GM18951 (cell line): ENCODE measurements at regions not wholly inside any gene's neighbourhood (a gene's known extent, or its start where the extent isn't known, plus 50 kb on each side); places are given as distances from the start of the nearest gene placed in this dataset.
"Not testable (repeated sequence)": the region's sequence is repeated elsewhere in the genome, so short reads cannot be mapped to it uniquely, and the experiment has no call there.

Experiments
- POLR2A ChIP-seq: IDR thresholded peaks from 4 replicates; pipeline ENCODE4 v1.6.1; 2011; ENCODE audit warnings: mild to moderate bottlenecking; ENCODE audit not compliant: insufficient read length, insufficient read depth; ENCODE audit errors: extremely low read depth
- in situ Hi-C: fragments of 300-500 bp; cut with MboI; formaldehyde crosslinking; loops from one replicate; pipeline ENCODE4 v1.12.0; 2022; ENCODE audit warnings: low sequenced_read_pairs, mixed read lengths, inconsistent platforms; ENCODE audit not compliant: unreplicated experiment

DNA sequence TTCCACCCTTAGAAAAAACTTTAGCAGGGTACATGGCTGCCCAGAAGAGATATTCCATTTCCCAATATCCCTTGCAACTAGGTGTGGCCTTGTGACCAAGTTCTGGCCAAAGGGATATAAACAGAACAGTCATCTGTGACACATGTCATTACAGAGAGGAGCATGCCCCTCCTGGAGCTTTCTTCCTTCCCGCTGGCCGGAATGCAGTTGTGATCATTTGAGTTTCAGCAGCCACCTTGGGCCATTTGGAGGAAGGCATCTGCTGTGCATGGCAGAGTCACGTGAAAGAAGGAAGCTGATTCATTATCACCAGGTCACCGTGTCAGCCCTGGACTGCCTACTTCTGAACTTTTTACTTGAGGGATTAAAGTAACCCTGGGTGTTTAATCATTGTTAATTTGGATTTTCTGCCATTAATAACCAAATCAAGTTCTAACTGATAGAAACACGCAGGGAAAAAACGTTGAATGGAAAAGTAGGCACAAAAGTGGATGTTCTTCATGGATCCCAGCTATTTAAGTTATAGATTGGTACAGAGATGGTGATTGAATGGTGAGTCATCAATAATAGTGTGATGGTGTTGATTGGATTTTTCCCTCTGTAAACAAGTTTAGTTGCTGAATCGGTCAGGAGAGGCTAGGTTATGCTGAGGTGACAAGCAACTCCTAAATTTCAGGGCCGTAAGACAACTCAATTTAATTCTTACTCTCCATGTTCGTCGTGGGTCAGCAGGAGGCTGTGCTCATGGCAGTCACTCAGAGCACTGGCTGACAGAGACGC is 80.7 kb upstream of the CCDC167 start:
- TF ChIP-seq POLR2A: no peak
- in situ Hi-C loops: no loop called here

DNA sequence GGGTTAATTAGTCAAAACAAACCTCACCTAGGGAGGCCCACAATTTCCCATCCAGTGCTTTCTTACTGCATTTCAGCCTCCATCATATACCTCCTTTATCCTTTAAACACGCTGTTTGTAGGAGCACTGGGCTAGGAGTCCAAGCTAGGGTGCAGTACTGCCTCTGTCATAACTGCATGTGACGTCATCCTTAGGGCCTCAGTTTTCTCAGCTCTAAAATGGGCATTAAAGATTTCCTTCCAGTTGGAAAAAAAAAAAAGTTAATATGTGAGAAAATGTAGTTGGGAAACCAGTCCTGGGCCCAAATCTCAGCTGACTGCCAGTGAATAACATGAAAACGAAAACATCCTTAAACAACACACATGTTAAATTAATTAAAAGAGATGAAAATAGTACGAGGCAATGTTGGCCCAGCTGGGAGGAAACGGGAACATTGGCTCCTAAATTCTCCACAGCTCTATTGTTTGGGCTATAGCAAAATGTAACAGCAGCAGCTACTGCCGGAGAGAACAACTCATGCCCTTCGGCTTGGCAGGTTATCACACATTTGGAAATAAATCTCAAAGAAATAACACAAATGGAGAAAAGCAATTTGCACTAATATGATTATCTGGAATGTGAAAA is 79.9 kb upstream of the CCDC167 start:
- in situ Hi-C loops: no loop called here

DNA sequence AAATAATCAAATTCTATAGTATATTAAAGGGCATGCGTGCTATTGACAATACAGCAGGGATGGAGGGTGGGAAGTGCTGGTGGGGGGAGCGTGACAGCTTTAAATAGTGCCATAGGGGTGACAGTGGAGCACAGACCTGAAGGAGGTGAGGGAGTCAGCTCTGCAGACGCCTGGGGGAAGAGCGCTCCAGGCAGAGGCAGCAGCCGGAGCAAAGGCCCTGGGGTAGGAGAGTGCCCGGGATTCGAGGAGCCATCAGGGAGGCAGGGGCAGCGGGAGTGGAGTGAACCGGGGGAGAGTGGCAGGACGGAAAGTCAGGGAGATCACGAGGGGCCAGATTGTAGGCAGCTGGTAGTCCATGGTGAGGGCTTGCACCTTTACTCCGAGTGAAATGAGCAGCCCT is 78.4 kb upstream of the CCDC167 start:
- TF ChIP-seq POLR2A: no peak
- in situ Hi-C loops: no loop called here

More for the DNA sequence above, 79.9 kb upstream of the CCDC167 start:
- TF ChIP-seq POLR2A: no peak

DNA sequence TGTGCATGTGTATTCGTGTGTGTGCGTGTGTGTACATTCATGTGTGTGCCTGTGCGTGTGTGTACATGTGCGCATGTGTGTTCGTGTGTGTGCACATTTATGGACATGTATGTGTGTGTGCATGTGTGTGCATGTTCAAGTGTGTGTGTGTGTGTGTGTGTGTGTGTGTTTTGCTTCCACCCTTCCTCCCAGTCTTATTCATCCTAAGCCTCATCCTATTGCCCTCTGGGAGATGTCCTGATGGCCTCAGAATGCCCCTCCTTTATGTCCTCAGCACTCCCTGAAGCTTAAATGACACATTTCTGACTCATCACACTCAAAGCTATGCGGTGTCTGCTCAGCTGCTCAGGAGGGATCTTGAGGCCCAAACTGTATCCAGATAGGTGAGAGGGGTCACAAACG is 76.6 kb upstream of the CCDC167 start:
- in situ Hi-C loops: no loop called here
- TF ChIP-seq POLR2A: no peak

DNA sequence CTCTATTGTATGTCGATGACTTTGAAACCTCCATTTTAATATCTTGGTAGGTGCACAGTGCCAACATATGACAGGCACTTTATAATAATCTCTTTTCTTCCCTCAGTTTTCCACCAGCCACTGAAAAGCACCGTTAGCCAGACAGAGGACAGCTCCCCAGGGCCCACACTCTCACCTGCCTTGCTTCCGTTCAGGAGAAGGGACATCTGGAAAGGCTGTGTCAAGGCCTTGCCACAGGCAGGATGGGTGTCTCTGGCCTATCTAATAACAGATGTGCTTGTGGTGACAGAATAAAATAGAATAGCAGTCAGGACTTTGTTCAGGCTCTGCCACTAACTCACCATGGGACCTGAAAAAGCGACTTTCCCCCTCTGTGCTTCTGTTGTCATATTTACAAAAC is 75.5 kb upstream of the CCDC167 start:
- in situ Hi-C loops: no loop called here
- TF ChIP-seq POLR2A: no peak

DNA sequence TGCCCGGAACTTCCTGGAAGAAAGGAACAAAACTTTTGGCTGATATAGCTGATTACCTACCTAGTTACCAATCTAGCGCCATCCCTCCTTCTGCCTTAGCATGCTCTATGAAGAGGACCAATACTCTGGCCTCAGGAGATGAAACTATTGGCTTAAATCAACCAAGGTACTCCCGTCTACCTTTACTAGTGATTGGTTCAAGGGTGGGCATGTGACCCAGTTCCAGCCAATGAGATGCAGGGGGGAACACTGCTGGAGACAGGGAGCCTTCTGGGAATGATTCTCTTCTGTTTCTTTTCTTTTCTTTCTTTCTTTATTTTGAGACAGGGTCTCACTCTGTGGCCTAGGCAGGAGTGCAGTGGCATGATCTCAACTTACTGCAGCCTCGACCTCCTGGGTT is 72.6 kb upstream of the CCDC167 start:
- in situ Hi-C loops: no loop called here
- no peak for TF ChIP-seq POLR2A

DNA sequence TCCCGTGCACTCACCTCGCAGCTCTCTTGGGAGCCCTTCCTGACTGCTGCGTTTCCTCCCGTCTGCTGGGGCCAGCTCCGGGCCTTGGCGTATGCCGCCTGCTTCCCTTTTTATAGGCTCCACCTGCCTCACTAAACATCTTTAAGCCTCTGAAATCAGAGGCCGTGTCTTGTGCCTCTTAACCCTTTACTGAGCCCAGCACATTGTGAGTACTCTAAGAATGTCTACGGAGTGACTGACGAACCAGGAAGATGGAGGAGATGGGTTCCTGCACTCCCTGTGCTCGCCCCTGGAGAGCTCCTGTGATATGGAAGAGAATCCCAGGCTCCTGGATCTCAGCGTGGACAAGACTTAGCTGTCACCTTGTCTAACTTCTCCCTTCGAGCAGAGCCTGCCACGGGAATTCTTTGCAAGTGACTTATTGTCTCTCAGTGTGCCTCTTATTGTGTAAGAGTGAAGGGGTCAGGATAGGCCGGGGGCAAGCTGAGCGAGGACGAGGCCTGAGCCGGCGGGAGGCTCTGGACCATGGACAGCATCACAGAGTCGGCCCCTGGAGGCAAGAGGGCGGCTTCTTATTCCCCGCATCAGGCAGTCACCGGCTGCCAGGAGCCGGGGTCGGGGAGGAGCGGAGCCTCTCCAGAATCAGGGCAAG is 70.9 kb upstream of the CCDC167 start:
- TF ChIP-seq POLR2A: no peak
- in situ Hi-C loops: no loop called here

DNA sequence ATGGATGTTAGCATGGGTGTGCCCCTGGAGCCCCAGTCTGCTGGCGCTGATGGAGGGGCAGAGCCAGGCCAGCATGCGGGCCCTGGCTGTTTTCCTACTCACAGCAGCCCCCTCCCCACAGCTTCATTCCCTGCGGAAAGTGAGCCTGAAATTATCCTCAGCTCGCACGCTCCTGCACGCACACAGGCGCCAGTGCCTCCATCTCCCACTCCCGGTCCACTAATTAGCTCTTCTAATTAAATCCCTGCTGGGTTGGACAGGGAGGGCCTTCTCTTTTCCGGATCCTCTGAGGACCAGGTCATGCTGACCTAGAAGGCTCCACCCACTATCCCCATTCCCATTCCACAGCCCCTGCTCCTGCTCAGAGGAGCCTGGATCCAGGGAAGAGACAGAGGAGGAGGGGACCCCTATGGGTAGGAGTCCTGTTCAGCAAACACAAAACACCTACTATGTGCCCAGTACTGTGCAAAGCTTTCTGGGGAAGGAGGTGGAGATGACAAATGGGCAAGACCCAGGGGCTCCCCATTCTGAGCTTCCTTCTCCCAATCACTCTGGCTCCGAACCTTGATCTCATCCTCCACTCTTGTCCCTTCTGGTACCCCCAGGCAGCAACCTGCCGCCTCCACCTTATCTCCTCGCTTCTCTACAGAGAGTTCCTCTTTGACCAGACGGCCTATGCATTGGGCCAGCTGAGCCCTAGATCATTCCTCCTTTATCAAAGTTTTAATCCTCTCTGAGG is 70.2 kb upstream of the CCDC167 start:
- no peak for TF ChIP-seq POLR2A
- in situ Hi-C loops: no loop called here

DNA sequence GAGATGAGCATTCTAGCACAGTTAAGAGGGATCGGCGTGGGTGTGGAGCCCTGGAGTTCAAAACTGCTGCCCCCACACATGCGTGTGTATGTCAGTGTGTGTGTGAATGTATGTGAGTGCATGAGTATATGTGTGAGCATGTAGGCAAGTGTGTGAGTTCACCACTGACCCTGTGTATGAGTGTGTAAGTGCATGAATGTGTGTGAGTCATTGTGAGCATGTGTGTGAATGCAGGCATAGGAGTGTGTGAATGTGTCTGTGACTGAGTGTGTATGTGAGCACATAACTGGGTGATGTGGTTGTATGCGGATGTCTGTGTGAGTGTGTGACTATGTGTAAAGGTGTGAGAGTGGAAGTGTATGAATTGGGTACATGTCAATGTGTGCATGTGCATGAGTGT is 69.6 kb upstream of the CCDC167 start:
- in situ Hi-C loops: no loop called here
- TF ChIP-seq POLR2A: no peak

DNA sequence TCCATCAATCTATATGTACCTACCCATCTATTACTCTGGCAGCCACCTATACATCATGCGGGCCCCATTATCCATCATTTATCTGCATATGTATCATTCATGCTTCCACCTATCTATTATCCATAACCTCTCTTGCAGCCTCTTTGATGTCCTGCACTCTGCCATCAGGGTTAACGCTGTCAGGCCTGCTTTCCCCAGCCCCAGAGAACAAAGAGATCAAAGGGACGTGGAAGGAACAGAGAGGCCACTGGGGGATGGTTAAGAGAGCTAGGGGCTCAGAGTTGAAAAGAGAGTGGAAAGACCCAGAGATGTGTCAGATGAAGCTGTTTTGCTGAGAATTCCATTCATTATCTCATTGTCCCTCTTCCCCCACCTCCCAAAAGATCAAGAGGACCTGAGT is 67.3 kb upstream of the CCDC167 start:
- in situ Hi-C loops: no loop called here
- TF ChIP-seq POLR2A: no peak

DNA sequence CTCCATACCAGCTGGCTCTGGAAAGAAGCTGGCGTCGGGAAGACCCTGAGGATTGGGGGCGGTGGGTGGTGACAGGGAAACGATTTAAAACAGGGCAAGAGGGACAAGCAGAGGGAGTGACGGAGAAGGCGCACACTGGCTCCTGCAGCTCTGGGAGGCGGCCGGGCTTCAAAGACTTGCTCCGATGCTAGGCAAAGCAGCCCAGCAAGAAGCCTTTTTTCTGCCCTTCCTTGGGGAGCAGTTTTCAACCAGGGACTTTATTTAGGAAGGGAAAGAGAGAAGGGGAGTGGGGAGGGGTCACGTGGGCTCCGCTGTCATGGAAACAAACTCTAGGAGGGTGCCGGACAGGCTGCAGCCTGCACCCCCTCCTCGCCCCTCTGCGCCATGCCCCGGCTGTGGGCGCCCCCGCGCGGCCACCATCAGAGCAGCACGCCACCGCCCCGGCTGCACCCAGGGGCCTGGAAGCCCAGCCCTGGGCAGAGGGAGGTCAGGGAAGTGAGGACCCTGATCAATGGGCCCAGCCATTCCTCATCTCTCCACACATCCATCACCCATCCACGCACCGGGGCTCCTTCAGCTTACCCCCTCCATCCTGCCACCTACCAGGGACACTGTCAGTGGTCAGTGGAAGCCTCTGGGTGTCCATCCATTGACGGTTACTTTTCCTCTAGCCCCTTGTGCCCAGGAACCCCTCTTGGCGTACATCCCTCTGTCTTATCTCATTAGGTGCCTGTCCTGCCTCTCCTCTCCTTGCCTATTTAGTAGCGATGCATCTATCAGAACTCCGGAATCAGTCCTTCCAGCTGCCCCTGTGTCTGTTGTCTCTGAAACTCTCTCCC is 66.6 kb upstream of the CCDC167 start:
- peak; percentile 24 for TF ChIP-seq POLR2A
- in situ Hi-C loops: no loop called here

DNA sequence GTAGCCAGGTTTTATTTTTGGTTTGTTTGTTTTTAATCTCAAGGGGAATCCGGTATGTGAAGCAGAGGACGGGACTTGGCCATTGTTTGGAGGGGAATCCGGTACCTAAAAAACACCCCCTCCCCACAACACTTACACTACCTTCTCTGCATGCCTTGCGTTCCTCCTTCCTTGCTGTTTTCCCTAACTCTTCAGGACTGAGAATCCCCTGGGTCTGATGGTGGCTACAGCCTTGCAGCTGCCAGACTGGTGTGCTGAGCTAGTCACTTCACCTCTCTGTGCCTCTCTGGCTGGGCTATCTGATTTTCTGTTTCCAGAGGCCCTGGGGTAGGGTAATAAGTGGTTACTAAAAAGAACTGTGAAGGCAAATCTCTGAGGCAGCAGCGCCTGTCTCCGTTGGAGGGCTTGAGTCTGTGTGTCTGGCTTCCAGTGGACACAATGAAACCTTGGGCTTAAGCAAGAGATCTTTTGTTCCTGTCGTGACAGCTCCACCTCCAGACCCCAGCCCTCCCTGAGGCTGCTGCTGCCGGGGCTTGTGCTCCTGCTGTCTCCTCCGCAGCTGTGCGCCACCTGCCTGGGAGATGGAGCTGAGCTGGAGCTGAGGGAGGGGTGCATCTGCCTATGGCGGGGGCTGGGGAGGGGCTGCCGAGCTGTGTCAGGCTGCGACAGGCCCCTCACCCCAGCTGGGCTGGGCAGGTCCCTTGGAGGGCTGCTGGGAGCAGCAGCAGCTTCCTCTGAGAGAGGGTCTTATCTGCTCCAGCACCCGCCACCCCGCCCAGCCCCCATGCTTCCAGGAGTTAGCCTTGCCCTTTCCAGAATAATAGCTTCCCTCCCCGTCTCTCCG is 65.8 kb upstream of the CCDC167 start:
- in situ Hi-C loops: no loop called here
- TF ChIP-seq POLR2A: no peak

DNA sequence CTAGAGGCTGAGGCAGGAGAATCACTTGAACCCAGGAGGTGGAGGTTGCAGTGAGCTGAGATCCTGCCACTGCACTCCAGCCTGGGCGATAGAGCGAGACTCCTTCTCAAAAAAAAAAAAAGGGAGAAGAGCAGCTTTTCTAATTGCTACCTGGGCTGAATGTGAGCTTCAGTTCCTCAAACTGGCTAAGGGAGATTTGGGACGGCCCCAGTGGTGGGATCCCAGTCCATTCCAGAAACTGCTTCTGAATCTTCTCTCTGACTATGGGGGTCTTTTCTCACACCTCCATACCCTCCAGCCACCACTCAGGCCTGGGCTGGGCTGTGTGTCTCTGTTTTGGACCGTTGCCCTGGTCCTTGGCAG is 63.2 kb upstream of the CCDC167 start:
- in situ Hi-C loops: not testable (repeated sequence)
